Heart right ventricle (tissue), 16 donors: ENCODE measurements at regions not wholly inside any gene's neighbourhood (a gene's known extent, or its start where the extent isn't known, plus 50 kb on each side); places are given as distances from the start of the nearest gene placed in this dataset.

Experiments used
- ATAC-seq, 8 donors: fragments of 200-7000 bp; cut with Tn5 transposase; one replicate each; pipeline ENCODE4 v1.9.1; 2020; ENCODE audit warnings: mild to moderate bottlenecking in 8 of 8, moderate library complexity in 8 of 8, moderate number of reproducible peaks in 1 of 8
- DNase-seq, 2 donors: peaks; one replicate each; pipeline ENCODE4 v3.0.0-alpha.2; 2020
- H3K27ac ChIP-seq, 10 donors: fragments of 200-600 bp; sonication (generic) in 2 of 10; one replicate each; pipeline versions ENCODE4 v1.5.0 to v1.8.0; 2020 to 2022; ENCODE audit warnings: mild to moderate bottlenecking in 3 of 10
- H3K27me3 ChIP-seq, 7 donors: fragments of 200-600 bp; one replicate each; pipeline ENCODE4 v1.8.0; 2021 to 2022; ENCODE audit warnings: mild to moderate bottlenecking in 2 of 7
- H3K36me3 ChIP-seq, 9 donors: fragments of 200-600 bp; sonication (generic) in 1 of 9; one replicate each; pipeline versions ENCODE4 v1.5.0 to v1.8.0; 2020 to 2022; ENCODE audit warnings: mild to moderate bottlenecking in 2 of 9
- H3K4me1 ChIP-seq, 9 donors: fragments of 200-600 bp; sonication (generic) in 1 of 9; one replicate each; pipeline versions ENCODE4 v1.5.0 to v1.8.0; 2020 to 2022; ENCODE audit warnings: mild to moderate bottlenecking in 4 of 9
- H3K4me3 ChIP-seq, 10 donors: fragments of 200-600 bp; sonication (generic) in 2 of 10; one replicate each; pipeline versions ENCODE4 v1.5.0 to v1.8.0; 2020 to 2022; ENCODE audit warnings: mild to moderate bottlenecking in 7 of 10, moderate library complexity in 2 of 10
- H3K9me3 ChIP-seq, 11 donors: fragments of 200-600 bp in 10 of 11; sonication (generic) in 2 of 11; one replicate each; pipeline versions ENCODE4 v1.5.0 to v1.8.0; 2013 to 2022; ENCODE audit warnings: mild to moderate bottlenecking in 2 of 11, control low read depth in 1 of 11, moderate library complexity in 1 of 11
- WGBS, 2 donors: extraction: QIAGEN DNeasy Blood & Tissue Kit; methylation state at CpG; one replicate each; pipeline ENCODE4 v1.1.7; 2013; ENCODE audit warnings: inconsistent platforms in 1 of 2; 5-methylcytosine and 5-hydroxymethylcytosine counted together
- intact Hi-C, 10 donors: fragments of 100-400 bp; cut with DNase I; formaldehyde crosslinking; loops; one replicate each; pipeline versions ENCODE4 v1.11.1 to v1.14.2; 2022
- TF ChIP-seq, protein P1 (sequence below), 9 donors: fragments of 200-600 bp; sonication (generic) in 2 of 9; IDR thresholded peaks; one replicate each; pipeline versions ENCODE4 v1.5.0 to v1.8.0; 2021 to 2022; ENCODE audit warnings: antibody characterized with exemption in 9 of 9, mild to moderate bottlenecking in 5 of 9, moderate library complexity in 1 of 9
- donor health status: Arrhythmogenic right ventricular cardiomyopathy.
- donor health status: ischemic (EF 13 %, LVEDD 7.1; RV severe dilation, severe dysfunction).
- donor health status: healthy with polysubstance abuse.
- donor health status: DM: no; HTN: yes; CAD: no.
- donor health status: DM: no; HTN: no; CAD: no.
- donor health status: ischemic (EF 25% LVEDD 6.9; RV normal size, moderate dysfunction).
- donor health status: ischemic (EF 25% LVEDD 5.7; RV mildly dilated, moderate dysfunction).
- donor health status: healthy.
- donor health status: DM: yes; HTN: yes; CAD: no.
- donor health status: Ischemic cardiomyopathy.
- donor health status: ischemic (EF 35%, LVEDD 5.7; RV mildly dilated, moderate dysfunction).
- donor health status: nonischemic (EF 11% LVEDD 7.7; RV severe dilation, severe dysfunction).
- donor health status: DM: yes; HTN: yes; CAD: no.
- donor health status: PGD.
- donor health status: ischemic (EF 29% LVEDD 5.4; RV normal size, mild dysfunction).
- donor health status: nonischemic (EF 23%, LVEDD 6.1; RV moderate dilation, normal function).

- H3K4me1 ChIP-seq: peaks cover 0 to 24% (median 5%) of the 10 kb centered on the region in 9 donors
- no peak for DNase-seq
- TF ChIP-seq, protein P1, sequence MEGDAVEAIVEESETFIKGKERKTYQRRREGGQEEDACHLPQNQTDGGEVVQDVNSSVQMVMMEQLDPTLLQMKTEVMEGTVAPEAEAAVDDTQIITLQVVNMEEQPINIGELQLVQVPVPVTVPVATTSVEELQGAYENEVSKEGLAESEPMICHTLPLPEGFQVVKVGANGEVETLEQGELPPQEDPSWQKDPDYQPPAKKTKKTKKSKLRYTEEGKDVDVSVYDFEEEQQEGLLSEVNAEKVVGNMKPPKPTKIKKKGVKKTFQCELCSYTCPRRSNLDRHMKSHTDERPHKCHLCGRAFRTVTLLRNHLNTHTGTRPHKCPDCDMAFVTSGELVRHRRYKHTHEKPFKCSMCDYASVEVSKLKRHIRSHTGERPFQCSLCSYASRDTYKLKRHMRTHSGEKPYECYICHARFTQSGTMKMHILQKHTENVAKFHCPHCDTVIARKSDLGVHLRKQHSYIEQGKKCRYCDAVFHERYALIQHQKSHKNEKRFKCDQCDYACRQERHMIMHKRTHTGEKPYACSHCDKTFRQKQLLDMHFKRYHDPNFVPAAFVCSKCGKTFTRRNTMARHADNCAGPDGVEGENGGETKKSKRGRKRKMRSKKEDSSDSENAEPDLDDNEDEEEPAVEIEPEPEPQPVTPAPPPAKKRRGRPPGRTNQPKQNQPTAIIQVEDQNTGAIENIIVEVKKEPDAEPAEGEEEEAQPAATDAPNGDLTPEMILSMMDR (IDR thresholded peaks at IDR 0.05): no peak
- H3K9me3 ChIP-seq: no peaks in the 10 kb centered on the region
- no peaks in the 10 kb centered on the region for H3K27me3 ChIP-seq
- H3K36me3 ChIP-seq: no peaks in the 10 kb centered on the region
- ATAC-seq: no peak
- 51 to 82% methylated on average over 1 of the region's 1 CpG for WGBS, 2 donors
- no peak overlapping the region for H3K27ac ChIP-seq
- intact Hi-C loops: no loop called here
- no peak overlapping the region for H3K4me3 ChIP-seq
Observed at GRCh38 chr13:34413538-34414210, 528.4 kb upstream of the NBEA start.

DNA sequence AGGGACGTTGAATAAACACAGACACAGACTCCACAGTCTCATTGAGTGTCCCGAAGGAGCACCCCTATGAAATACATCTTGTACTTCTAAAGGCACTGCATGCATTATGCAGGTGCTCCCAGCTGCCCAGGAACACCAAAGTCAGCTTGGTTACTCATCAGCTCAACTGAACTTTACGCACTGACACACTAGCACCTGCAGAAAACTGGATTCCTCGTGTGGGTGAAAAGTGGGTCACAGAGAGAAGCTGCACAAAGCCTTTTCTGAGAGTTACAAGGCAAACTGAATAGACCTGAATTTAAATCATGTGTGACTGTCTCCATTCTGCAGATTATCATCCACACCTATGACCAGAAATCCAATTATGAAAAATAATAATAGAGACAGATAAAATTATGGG, 527.5 kb upstream of the NBEA start:
- Histone ChIP-seq H3K27ac (no peak overlapping the region), H3K9me3 (no peaks in the 10 kb centered on the region), H3K36me3 (no peaks in the 10 kb centered on the region), H3K4me1 (peaks cover 0 to 17% (median 5%) of the 10 kb centered on the region in 9 donors), H3K4me3 (no peak overlapping the region), H3K27me3 (no peaks in the 10 kb centered on the region)
- TF ChIP-seq, protein P1 (IDR thresholded peaks at IDR 0.05): no peak
- ATAC-seq (no peak), DNase-seq (no peak)
- WGBS, 2 donors: 90% methylated on average over 4 of the region's 4 CpGs
- intact Hi-C loops: no loop called here

GRCh38 chr13:34416971-34417380, 525.1 kb upstream of the NBEA start:
- no peaks in the 10 kb centered on the region for H3K27me3 ChIP-seq
- H3K4me3 ChIP-seq: no peak overlapping the region
- H3K36me3 ChIP-seq: no peaks in the 10 kb centered on the region
- intact Hi-C loops: no loop called here
- ATAC-seq: peak; percentile 78 to 95 (median 90)
- TF ChIP-seq, protein P1 (IDR thresholded peaks at IDR 0.05): no peak
- 36 to 45% methylated on average over 5 of the region's 5 CpGs for WGBS, 2 donors
- DNase-seq: peak; percentile 56 to 74
- no peak overlapping the region for H3K27ac ChIP-seq
- peaks cover 0 to 12% (median 0%) of the 10 kb centered on the region in 9 donors for H3K4me1 ChIP-seq
- no peaks in the 10 kb centered on the region for H3K9me3 ChIP-seq

GRCh38 chr13:34417896-34418295, 524.2 kb upstream of the NBEA start:
- ATAC-seq: no peak
- H3K4me3 ChIP-seq: no peak overlapping the region
- H3K36me3 ChIP-seq: no peaks in the 10 kb centered on the region
- 88 to 90% methylated on average over 4 of the region's 4 CpGs for WGBS, 2 donors
- DNase-seq: no peak
- intact Hi-C loops: no loop called here
- peaks cover 0 to 12% (median 0%) of the 10 kb centered on the region in 9 donors for H3K4me1 ChIP-seq
- H3K9me3 ChIP-seq: no peaks in the 10 kb centered on the region
- TF ChIP-seq, protein P1 (IDR thresholded peaks at IDR 0.05): no peak
- H3K27me3 ChIP-seq: no peaks in the 10 kb centered on the region
- no peak overlapping the region for H3K27ac ChIP-seq
